ENCODE measurements at regions not wholly inside any gene's neighbourhood (a gene's known extent, or its start where the extent isn't known, plus 50 kb on each side); places are given as distances from the start of the nearest gene placed in this dataset.

- no peak for DNase-seq
Measured at GRCh38 chr14:99116741-99117295, 155.2 kb downstream of the BCL11B start.

- no peak for DNase-seq
Measured at GRCh38 chr14:99117671-99118045, 154.3 kb downstream of the BCL11B start.

- no peak for DNase-seq
Measured at GRCh38 chr14:99118046-99118721, 153.8 kb downstream of the BCL11B start.

DNA sequence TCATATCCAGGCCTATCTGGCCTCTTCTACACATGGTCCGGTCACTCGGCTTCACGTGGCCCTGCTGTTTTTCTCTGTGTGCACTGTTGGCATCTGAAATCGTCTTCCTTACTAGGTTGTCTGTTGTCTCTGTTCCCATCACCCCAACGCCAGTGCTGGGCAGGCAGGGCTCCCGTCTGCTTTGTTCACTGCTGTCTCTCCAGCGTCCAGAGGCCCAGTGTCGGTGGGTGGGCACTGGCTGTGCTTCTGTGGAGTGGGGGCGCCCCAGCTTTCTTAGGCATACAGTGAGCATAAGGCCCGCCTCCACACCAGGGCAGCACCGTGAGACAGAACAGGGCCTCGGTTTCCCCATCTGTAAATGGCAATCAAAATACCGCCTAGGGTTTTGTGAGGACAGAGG, 153.1 kb downstream of the BCL11B start:
- no peak for DNase-seq

Data from Kasumi-1 (cell line).